Gastroesophageal sphincter (tissue), 3 donors: ENCODE measurements at regions not wholly inside any gene's neighbourhood (a gene's known extent, or its start where the extent isn't known, plus 50 kb on each side); places are given as distances from the start of the nearest gene placed in this dataset.

Source experiments
- CTCF ChIP-seq, 4 experiments: fragments of 200-600 bp in 2 of 4; fragments of 450-650 bp in 2 of 4; sonication (generic) in 1 of 4; IDR thresholded peaks; one replicate each; pipeline ENCODE4 v1.5.1; 2017 to 2019; ENCODE audit warnings: antibody characterized with exemption in 4 of 4, mild to moderate bottlenecking in 2 of 4, moderate library complexity in 2 of 4
- EP300 ChIP-seq: sonication (generic); formaldehyde crosslinking; IDR thresholded peaks from one replicate; pipeline ENCODE4 v1.6.1; 2017; ENCODE audit warnings: antibody characterized with exemption, mild to moderate bottlenecking
- POLR2AphosphoS5 ChIP-seq: sonication (generic); formaldehyde crosslinking; IDR thresholded peaks from one replicate; pipeline ENCODE4 v1.6.1; 2017; ENCODE audit warnings: antibody characterized with exemption

DNA sequence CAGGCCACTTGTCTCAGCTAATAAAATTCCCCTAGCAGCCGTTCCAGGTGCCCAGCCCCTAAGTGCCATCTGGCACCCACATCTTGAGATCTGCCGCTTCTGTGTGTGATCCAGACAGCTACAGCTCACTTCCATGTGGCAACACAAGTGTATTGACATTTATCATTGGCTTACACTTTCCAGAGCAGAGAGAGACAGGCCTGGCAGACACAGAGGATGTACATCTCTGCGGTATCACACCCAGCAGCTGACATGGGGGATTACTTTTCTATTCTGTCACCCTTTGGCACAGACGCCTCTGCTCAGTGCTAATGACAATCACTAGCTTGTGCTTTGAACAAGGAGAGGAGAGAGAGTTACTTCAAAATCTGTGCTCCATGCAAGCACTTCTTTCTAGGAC is 195.9 kb downstream of the KDR start:
- TF ChIP-seq POLR2AphosphoS5 = no peak
- no peak for TF ChIP-seq CTCF (IDR thresholded peaks at IDR 0.05)
- TF ChIP-seq EP300 = no peak
